GM19452 (cell line): ENCODE measurements at regions not wholly inside any gene's neighbourhood (a gene's known extent, or its start where the extent isn't known, plus 50 kb on each side); places are given as distances from the start of the nearest gene placed in this dataset.
"Not testable (repeated sequence)": the region's sequence is repeated elsewhere in the genome, so short reads cannot be mapped to it uniquely, and the experiment has no call there.

Experiments used
- ATAC-seq: cut with Tn5 transposase; IDR thresholded peaks from one replicate; pipeline ENCODE4 v1.9.1; 2021; ENCODE audit not compliant: unreplicated experiment

GRCh38 chr14:30257946-30258661, 300.9 kb upstream of the G2E3 start:
- ATAC-seq = no peak

DNA sequence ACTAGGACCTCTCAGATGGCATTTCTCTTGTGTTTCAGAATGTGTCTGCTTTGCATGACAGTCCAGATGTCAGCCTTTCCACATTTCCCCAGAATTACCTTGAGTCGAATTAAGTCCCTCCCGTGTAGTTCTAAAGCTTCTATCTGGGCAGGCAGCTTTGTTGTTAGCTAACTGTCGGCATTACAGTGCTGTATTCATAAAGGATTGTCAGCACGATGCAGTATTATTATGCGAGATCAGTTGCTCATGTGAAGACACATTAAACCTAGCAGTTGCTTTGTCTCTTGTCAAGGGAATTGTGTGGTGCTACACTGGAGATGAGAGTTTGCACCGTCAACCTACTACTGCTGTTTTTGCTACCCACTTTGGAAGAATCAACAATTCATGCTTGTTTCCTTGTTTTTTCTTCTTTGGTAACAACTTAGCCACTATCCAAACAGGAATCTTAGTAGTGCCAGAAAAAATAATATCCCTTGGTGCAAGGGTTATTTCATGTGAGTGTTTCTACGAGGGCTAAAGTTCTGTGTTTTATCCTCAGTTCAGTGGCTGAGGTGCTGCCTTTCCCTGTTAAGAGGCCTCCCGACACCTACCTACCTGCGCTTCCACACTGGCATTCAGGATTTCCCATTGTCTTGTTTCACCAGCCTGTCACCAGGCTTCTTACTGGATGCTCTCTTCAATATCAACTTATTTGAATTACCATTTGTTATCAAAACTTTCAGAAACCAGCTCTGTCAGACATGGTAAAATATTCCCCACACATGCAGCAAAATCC, 297.9 kb upstream of the G2E3 start:
- no peak for ATAC-seq

GRCh38 chr14:30264161-30264560, 294.8 kb upstream of the G2E3 start:
- no peak for ATAC-seq

DNA sequence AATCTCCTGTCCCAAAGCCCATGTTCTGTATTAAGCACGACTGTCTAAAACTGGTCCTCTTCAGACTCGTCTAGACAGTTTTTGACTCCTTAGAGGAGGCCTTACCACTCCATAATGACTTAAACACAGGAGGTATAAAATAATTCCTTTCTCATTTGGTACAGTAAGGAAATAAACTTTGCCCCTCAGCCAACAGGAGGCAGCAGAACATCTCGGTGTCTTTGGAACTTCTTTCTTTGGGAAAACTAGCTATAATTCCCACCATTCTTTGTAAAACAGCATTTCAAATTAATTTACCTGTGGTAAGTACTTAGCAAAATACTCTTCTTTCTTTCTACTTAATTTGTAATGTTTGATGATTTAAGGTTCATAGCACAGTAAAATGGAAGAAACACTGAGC, 292.7 kb upstream of the G2E3 start:
- ATAC-seq = no peak

DNA sequence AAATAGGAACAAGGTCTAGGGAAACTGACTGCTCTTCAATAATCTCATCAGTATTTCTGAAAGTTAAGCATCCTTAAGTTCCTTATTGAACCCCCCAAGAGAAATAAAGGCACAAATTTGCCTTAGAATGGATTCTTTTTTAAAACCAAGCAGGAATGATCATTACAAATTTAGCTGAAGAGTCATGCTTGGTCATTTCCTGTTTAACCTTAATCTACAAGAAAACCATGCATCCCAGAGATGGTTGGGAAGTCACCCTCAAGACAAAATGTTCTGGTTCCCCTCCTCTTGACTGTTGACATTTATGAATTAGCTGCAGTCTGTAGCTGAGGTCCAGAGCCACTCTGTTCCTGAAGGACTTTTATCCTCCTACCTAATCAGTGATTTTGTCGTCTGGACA, 291.8 kb upstream of the G2E3 start:
- no peak for ATAC-seq

DNA sequence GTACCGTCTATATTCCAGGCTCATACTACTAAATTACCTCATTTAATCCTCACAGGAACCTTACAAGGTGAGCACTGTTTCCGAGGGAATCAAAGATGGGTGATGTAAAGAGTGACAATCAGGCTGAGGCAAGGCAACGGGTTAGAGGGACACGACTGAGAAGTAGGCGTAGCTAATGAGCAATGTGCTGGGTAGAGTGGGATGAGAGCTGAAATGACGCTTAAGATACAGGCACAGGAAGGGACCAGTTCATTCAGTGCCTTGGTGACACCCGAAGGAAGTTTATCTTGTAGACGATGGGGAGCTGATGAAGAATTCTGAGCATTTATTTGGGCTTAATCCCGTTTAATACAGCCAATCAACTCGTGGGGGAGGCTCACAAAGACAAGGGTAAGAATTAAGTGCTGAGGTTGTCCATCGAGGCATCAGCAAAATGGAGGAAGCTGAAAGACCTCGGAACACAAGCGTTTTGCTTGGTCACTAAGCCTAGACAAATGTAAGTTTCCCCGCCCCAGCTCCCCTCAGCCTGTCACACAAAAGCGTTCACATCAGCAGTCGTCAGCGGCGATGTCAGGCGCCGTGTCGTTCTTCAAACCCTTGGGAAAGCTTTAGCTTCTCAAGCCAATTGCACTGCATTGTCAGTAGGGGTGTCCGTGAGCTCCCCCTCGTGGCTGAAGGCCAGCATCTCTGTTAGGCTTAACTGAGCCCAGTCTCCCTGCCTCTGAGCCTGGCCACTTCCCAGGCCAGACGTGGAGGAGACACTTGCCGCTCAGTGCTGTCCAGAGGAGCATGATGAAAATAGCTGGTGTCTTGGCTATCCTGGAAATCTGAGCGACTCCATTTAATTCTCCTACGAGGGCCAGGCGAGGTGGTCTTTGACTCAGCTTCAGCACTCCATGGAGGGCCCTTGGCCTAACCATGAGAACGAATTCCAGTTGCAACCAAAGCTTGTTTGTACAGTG, 288.5 kb upstream of the G2E3 start:
- ATAC-seq = peak; percentile 98

DNA sequence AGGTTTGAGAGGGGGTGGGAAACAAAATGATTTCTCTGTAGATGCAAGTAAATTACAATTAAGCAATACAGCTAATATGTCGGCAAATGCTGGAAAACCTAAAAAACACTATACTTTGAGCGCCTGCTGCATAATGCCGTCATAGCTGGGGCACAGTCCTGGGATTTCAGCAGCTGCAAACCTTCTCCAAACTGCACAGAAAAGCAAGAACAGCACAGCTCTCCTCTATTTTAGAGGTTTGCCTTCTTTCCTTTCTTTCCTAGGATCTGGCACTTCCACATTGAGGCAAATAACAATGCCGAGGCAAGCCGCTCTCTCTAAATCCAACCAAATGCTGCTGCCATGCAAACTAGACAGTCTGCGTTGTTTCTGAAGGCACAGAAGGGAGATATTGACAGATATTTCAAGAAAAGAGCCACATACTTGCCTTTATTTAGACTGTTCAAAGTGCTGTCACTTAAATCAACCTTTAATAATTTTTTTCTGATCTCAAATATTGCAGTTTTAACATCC, 287.1 kb upstream of the G2E3 start:
- no peak for ATAC-seq

- no peak for ATAC-seq
These were observed 285.8 kb upstream of the G2E3 start for GRCh38 chr14:30272848-30273832.

DNA sequence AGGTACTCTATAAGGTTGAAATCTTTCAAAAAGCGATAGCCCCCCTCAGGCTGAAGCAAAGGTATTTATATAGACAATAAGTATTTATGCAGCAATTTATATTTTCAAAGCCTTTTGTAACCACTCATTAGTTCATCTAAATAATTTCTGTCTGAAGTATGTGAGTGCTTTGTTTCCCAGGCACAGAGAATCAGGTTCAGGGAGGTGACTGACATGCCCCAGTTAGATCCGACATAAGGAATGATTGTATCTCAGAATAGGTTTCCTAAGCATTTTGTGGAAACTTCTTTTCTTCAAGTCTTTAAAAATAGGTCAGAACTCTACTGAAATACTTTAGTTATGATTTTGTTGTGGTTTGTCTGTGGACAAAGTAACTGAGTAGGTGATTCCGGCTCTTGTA, 283.4 kb upstream of the G2E3 start:
- ATAC-seq = no peak

- no peak for ATAC-seq
These were observed 281.7 kb upstream of the G2E3 start for GRCh38 chr14:30277268-30277667.

DNA sequence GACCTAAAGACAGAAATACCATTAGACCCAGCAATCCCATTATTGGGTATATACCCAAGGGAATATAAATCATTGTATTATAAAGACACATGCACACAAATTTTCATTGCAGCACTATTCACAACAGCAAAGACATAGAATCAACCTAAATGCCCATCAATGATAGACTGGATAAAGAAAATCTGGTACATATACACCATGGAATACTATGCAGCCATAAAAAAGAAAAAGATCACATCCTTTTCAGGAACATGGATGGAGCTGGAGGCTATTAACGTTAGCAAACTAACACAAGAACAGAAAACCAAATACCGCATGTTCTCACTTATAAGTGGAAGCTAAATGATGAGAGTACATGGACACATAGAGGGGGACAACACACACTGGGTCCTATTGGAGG, 280.1 kb upstream of the G2E3 start:
- ATAC-seq = not testable (repeated sequence)

DNA sequence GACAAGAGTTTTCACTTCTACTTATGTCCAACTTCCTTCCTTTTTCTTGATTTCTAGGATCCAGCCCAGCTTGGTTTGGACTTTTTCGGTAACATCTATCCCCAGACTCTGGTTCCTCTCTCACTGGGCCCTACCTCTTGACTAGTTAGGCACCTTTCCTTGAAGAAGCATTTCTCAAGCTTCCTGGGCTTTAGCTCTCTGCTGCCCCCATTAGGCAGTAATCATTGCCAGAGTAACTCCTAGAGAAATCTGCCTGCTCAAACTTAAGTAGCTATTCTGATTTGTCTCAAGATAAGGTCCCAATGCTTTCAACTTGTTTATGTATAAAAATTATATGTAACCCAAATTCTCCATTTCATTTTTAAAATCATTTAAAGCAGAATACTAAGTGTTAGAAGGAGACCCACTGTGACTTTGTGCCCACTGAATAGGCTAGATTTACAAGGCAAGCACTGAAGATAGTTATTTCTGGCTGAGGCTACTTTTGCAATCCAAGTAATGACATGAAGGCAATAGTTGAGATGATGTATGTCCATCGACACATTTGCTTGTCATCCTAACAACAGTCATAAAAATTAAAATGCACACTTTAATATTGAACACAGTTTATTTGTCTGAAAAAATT, 275.0 kb upstream of the G2E3 start:
- ATAC-seq = no peak

GRCh38 chr14:30284808-30285207, 274.1 kb upstream of the G2E3 start:
- ATAC-seq = no peak

DNA sequence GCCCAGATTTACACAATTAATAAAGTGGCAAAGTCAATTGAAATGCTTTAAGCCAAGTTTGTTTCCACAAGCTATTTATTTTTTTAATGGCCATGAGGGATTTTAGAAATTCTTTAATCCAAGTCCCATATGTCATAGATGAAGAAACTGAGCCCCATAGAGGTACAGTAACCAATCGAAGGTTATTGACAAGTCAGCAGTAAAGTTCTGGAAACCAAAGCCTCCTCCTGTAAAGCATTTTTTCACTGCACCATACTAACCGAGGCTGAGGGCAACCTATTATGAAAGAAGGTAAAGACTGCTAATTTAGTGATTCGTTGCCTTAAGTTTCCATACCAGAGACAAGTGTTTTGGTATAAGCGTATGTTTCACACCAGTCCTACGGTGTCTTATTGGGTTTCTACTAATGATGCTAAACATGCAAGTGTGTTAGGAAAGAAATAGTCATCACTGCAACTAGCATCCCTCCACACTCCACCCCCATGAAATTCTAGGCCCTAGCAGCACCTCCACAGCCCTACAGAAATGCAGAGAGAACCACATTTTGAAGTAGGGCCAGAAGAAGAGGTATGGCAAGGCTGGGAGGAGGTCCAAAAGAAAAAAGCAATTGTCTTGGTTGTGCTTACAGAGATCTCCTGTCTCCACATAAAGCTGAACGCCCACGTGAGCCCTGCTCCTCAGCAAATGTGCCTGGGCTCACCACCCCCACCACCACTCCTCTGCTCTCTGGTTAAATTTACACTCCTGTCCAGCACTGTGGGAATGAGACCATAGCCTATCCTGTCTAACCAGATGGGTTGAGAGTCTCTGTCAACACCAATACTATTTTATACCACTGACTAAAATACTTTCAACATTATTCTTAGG, 271.1 kb upstream of the G2E3 start:
- ATAC-seq = no peak

DNA sequence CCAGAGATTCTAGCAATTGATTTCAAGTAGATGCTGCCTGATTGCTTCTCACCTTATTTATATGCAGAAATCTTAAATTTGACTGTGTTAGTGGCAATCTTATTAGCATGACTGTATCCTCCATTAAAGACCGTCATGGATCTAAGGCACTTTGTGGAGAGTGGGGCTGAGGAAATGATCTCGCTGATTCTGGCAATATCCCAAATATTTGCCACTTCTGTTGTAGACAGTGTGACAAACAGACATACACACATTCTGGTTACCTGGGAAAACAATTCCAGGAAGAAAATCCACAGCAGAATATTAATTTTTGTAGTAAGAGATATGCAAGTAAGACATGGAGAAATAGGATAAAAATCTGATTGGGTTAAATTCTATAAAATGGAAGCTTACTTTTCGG, 269.0 kb upstream of the G2E3 start:
- ATAC-seq = no peak

GRCh38 chr14:30291216-30291615, 267.7 kb upstream of the G2E3 start:
- no peak for ATAC-seq

GRCh38 chr14:30292541-30292940, 266.4 kb upstream of the G2E3 start:
- no peak for ATAC-seq

DNA sequence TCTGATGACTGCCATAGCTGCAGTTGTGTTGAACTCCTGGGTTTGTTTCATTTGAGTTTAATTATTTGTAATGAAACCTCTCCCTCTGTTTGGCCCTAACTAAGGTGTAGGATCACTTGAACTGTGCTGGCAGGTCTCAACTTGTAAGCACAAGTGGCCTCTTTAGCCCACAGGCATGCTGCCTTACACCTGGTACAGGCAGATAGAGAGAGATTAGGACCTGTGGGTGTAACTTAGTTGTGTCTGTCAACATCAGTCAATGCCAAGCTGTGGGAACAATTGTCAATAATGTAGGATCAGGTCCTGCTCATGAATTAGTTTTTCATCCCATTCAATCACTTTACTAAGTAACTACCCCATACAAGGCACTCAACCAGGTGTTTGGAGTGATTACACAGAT, 263.0 kb upstream of the G2E3 start:
- no peak for ATAC-seq

DNA sequence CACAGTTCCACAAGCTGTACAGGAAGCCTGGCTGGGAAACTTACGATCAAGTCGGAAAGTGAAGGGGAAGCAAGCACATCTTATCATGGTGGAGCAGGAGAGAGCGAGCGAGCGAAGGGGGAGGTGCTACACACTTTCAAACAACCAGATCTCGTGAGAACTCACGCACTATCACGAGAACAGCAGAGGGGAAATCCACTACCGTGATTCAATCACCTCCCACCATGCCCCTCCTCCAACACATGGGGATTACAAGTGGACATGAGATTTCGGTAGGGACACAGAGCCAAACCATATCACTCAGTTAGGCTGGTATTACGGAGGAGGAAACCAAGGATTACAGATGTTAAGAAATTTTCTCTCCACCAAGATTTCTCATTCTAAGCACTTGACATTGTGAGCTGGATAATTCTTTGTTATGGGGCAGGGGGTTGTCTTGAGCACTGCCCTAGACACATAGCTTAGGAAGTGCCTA, 262.0 kb upstream of the G2E3 start:
- ATAC-seq = no peak
